Right hindlimb (tissue), 1 donor: ENCODE measurements at regions not wholly inside any gene's neighbourhood (a gene's known extent, or its start where the extent isn't known, plus 50 kb on each side); places are given as distances from the start of the nearest gene placed in this dataset.
"Not testable (repeated sequence)": the region's sequence is repeated elsewhere in the genome, so short reads cannot be mapped to it uniquely, and the experiment has no call there.

Source experiments
- DNase-seq: peaks from one replicate; pipeline ENCODE4 v3.0.0-alpha.2; 2018

- DNase-seq, result no peak
Measured at GRCh38 chr5:38607396-38607795, 51.0 kb upstream of the LIFR start.

GRCh38 chr5:38607930-38608564 lies 51.6 kb upstream of the LIFR start:
- no peak for DNase-seq

- DNase-seq, result no peak
Measured at GRCh38 chr5:38608874-38609273, 52.4 kb upstream of the LIFR start.

GRCh38 chr5:38612851-38613250 lies 56.4 kb upstream of the LIFR start:
- no peak for DNase-seq

GRCh38 chr5:38613490-38613889 lies 57.0 kb upstream of the LIFR start:
- DNase-seq, result no peak

- no peak for DNase-seq
Measured at GRCh38 chr5:38613992-38614836, 57.8 kb upstream of the LIFR start.

GRCh38 chr5:38615042-38615441 lies 58.6 kb upstream of the LIFR start:
- DNase-seq, result no peak

- DNase-seq, result no peak
Measured at GRCh38 chr5:38615981-38616451, 59.6 kb upstream of the LIFR start.

- no peak for DNase-seq
Measured at GRCh38 chr5:38618154-38618553, 61.7 kb upstream of the LIFR start.

GRCh38 chr5:38621331-38621730 lies 64.9 kb upstream of the LIFR start:
- no peak for DNase-seq

- peak; percentile 26 for DNase-seq
Measured at GRCh38 chr5:38621840-38622437, 65.5 kb upstream of the LIFR start.

- DNase-seq, result no peak
Measured at GRCh38 chr5:38622723-38623129, 66.3 kb upstream of the LIFR start.

- DNase-seq, result not testable (repeated sequence)
Measured at GRCh38 chr5:38624541-38624940, 68.1 kb upstream of the LIFR start.

- DNase-seq, result not testable (repeated sequence)
Measured at GRCh38 chr5:38631376-38631775, 74.9 kb upstream of the LIFR start.

- DNase-seq, result no peak
Measured at GRCh38 chr5:38634568-38635369, 78.3 kb upstream of the LIFR start.

- no peak for DNase-seq
Measured at GRCh38 chr5:38636626-38637025, 80.2 kb upstream of the LIFR start.

GRCh38 chr5:38638656-38639055 lies 82.2 kb upstream of the LIFR start:
- no peak for DNase-seq

GRCh38 chr5:38639377-38640358 lies 83.2 kb upstream of the LIFR start:
- no peak for DNase-seq

GRCh38 chr5:38641003-38641402 lies 84.6 kb upstream of the LIFR start:
- peak; percentile 65 for DNase-seq

GRCh38 chr5:38642189-38642911 lies 85.9 kb upstream of the LIFR start:
- DNase-seq, result no peak

- DNase-seq, result no peak
Measured at GRCh38 chr5:38643616-38644015, 87.2 kb upstream of the LIFR start.
